Stimulated activated naive CD8-positive, alpha-beta T cell treated with anti-CD3 and anti-CD28 coated beads, Interleukin-15, Interleukin-2, amounts not matched to agents 100 U/mL and 50 U/mL, for 24 hours (primary cell): ENCODE measurements at regions not wholly inside any gene's neighbourhood (a gene's known extent, or its start where the extent isn't known, plus 50 kb on each side); places are given as distances from the start of the nearest gene placed in this dataset.
"Not testable (repeated sequence)": the region's sequence is repeated elsewhere in the genome, so short reads cannot be mapped to it uniquely, and the experiment has no call there.

Source experiments
- ATAC-seq: fragments of 150-1000 bp; cut with Tn5 transposase; one replicate; pipeline ENCODE4 v1.10.0; 2021
- DNase-seq: peaks from one replicate; pipeline ENCODE4 v3.0.0; 2021

- ATAC-seq (no peak), DNase-seq (no peak)
Observed at GRCh38 chr6:14396392-14396791, 278.8 kb downstream of the CD83 start.

DNA sequence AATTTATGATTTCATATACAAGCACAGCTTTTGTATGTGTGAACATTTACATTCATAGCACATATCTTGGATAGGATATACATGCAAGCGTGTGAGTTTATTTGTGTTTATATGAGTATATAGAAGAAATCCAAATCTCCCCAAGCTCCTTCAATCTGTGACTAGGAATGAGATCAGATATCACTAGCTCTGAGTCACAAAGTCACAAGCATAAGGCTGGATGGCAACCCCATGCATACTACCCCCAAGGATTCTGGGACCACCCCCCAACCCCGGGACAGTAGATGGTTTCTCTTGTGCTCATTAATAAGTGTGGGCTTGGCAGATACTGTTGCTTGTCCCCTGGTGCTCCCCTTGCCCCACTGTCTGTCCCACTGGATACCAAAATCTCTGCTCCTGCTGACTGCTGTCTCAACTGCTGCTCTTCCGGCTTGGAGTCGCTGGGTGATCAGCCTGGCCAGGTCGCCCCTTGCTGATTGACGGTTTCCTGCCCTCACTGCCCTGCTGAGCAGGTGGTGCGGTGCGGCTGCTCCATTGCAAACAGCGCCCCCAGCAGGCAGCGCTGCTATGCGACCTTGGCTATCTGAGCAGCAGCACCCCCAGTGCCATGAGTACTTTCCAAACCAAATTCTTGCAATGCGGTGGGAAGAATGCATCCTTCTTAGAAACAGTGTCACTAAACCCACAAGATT is 279.4 kb downstream of the CD83 start:
- no peak for ATAC-seq
- DNase-seq = peak; percentile 16

- ATAC-seq (no peak), DNase-seq (no peak)
Observed at GRCh38 chr6:14397518-14397901, 279.9 kb downstream of the CD83 start.

- DNase-seq (no peak), ATAC-seq (no peak)
Observed at GRCh38 chr6:14398953-14399352, 281.4 kb downstream of the CD83 start.

GRCh38 chr6:14399635-14400034 is 282.1 kb downstream of the CD83 start:
- no peak for ATAC-seq
- DNase-seq = no peak

GRCh38 chr6:14401246-14401645 is 283.7 kb downstream of the CD83 start:
- DNase-seq (no peak), ATAC-seq (no peak)

DNA sequence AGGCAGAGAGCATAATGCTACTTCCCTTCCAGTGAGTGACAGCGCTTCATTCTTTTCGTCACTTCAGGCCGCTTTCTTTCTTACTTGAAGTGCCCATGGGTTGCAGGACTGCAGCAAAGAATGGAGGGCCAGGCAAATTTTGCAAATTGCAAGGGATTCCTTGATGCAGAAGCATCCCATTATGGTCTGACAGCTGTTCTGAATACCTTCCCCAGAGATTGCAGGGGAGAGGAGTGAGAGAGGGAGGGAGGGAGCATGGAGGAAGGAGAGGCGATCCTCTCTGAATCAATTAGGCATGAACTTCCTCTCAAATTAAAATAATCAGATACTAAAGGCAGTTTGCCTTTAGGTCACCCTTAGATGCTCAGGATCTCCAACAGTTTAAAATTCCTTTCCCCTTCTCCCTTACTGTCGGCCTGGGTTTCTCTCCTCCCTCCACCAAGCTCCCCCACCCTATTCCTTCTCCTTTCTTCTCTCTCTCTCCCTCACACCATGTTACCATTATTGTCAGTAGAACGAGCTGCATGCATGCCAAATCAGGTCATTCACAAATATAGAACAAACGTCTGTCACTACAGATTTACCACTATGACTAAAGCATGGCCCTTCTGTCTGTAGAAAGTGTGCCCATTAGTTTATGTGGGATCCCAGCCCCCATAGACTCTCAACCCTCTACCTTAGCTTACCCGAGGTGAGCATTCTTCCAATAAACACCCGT is 289.2 kb downstream of the CD83 start:
- DNase-seq (no peak), ATAC-seq (no peak)

DNA sequence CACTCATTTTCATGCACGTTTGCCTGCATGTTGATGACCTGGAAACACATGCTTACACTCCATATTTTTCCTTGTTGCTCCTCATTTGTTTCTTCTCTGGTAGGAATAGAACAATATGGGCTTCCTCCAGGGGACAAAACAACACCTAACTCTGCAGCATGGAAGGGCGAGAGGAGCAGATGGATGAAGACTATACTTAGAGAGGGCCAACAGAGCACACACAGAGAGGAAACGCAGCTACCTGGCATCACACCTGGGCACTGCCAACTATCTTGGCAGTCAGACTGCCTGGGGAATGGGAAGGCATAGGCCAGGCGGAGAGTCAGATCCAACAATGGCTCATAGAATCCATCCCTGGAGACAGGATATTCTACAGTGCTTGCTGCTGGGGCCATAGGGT is 290.9 kb downstream of the CD83 start:
- ATAC-seq (no peak), DNase-seq (no peak)

- ATAC-seq (no peak), DNase-seq (no peak)
Observed at GRCh38 chr6:14412026-14412425, 294.5 kb downstream of the CD83 start.

GRCh38 chr6:14415452-14415851 is 297.9 kb downstream of the CD83 start:
- DNase-seq = no peak
- no peak for ATAC-seq

DNA sequence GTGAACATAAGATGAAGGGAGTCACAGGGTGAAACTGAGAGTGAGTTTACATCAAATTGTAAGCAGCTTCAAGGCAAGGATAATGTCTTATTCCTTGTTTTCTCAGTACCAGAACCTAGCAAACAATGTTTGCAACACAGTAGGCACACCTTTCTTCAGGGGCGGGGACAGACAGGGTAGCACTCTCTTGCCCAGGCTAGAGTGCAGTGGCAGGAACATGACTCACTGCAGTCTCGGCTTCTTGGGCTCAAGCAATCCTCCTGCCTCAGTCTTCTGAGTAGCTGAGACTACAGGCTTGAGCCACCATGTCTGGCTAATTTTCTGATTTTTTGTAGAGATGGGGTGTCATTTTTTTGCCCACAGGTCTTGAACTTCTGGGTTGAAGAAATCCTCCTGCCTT is 299.8 kb downstream of the CD83 start:
- ATAC-seq (no peak), DNase-seq (peak; percentile 8)

GRCh38 chr6:14419224-14419623 is 301.7 kb downstream of the CD83 start:
- DNase-seq, ATAC-seq: not testable (repeated sequence)

DNA sequence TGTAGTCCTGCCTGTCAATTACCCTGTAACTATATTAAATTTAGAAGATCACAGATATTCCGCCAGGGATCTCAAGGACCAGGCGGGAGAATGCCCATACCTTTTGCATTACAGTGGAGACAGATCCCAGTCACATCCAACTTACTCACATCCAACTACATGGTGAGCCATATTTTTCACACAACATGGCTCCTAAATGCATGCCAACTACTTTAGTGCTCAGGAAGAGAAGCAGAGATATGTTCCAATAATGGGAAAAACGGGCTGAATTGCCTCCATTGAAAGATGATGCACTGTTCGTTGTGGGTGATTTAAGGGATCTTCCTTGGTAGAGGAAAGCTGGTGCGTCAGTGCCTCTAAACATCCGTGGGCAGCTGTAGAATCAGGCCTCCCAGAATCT is 304.5 kb downstream of the CD83 start:
- ATAC-seq (no peak), DNase-seq (no peak)

DNA sequence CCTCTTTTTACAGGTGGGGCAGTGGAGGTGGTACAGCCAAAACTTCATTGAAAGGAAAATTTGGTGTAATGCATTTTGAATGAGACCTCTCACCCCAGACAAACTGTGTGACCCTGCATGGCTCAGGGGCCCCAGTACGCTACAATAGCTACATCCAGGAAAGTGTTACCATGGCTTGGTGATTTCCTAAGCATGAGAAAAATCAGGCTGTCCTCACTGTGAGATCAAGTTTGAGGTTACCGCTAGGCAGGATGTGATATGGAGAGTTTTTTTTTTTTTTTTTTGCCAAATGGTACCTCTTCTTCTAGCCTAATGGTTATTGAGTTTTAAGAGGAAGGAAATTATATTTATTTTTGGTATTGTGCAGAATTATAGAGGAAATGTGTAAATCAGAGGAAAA is 305.3 kb downstream of the CD83 start:
- ATAC-seq (no peak), DNase-seq (no peak)

GRCh38 chr6:14423330-14423729 is 305.8 kb downstream of the CD83 start:
- ATAC-seq (no peak), DNase-seq (no peak)

- ATAC-seq (peak; percentile 65), DNase-seq (no peak)
Observed at GRCh38 chr6:14423955-14424354, 306.4 kb downstream of the CD83 start.

GRCh38 chr6:14425805-14426204 is 308.2 kb downstream of the CD83 start:
- no peak for ATAC-seq

DNA sequence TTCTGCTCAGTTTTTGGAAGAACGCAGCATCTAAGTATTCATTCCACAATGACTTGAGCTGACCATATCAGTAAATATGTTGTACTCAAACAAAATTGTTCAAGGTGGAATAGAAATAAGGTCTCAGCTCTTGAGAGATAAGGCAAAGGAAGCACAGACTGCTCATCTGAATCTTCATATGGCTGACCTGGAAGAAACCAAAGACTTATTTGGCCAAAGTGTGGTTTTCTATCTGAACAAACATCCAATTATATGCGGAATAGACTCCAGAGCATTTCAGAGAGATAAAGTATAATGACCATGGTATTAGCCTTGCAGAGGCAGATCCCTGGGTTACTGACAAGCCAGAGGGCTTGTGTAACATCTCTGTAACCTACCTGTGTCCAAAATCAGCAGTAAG is 308.7 kb downstream of the CD83 start:
- ATAC-seq (no peak), DNase-seq (no peak)

More at GRCh38 chr6:14425805-14426204, 308.2 kb downstream of the CD83 start:
- no peak for DNase-seq

- ATAC-seq = no peak
- no peak for DNase-seq
Observed at GRCh38 chr6:14428269-14428668, 310.7 kb downstream of the CD83 start.

DNA sequence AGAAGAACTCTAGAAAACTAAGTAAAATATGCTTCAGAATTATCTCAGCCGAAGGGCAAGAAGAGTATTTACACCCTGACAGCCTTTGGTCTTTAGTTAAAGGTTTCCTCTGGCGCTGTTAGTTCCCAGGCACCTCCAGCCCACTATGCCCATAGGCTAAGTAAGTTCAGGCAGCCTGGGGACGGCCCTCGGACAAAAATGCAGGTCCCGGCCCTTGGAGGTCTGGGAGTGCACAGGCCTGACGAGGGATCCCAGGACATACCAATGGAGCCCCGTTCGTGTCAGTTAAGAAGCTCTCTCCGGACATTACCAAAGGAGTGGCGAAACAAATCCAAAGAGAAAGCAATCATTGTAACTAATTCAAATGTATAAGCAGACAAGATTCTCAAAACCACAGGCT is 311.8 kb downstream of the CD83 start:
- ATAC-seq (no peak), DNase-seq (no peak)

GRCh38 chr6:14430218-14430617 is 312.6 kb downstream of the CD83 start:
- no peak for DNase-seq
- ATAC-seq = no peak

DNA sequence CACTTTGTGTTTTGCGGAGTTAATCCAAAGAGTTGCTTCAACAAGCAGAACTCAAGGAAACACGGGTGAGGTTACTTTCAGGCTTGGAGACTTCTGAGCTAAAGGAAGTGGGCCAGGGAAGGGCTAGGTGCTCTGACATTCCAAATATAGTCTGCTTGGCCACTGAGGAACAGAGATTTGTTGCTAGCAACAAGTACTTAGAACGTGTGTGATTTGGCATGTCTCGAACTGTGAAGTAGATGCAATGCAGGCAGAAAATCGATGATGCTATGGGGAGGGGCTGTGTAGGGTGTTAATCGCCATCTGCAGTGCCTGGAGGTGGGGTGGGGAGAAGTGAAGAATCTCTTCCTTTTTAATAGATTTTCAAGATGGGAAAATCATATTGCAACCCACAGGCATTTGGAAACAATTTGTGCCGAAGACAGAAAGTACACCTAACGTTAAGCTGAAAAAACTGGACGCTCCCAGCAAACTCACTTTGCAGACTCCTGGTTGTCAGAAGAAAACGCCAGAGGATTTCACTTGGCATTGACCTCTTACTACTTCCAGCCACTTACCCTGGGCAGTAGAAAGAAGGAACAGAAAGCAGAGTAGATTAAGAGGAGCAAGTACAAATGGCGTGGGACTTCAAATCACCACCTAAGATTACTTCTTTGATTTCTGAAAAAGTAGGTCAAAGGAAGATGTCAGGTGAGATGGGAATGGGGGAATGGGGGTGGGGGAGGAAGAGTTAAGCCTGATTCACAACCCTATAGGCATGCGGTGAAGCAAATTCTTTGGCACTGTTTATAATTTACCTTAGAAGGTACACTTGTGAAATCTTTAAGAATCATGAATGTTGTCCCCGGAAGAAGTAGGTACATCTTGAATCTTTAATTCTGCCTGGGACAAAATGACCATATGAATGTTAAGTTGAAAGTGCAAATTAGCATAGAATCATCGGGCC is 314.1 kb downstream of the CD83 start:
- ATAC-seq = no peak
- DNase-seq = no peak
